ENCODE measurements at regions not wholly inside any gene's neighbourhood (a gene's known extent, or its start where the extent isn't known, plus 50 kb on each side); places are given as distances from the start of the nearest gene placed in this dataset.

- peaks cover 0 to 3% (median 0%) of the 10 kb centered on the region in 4 donors for H3K9me3 ChIP-seq (ENCODE audit: control insufficient read depth in 4 of 4, insufficient read depth in 3 of 4, low read length in 3 of 4)
- no peak overlapping the region for H3K27ac ChIP-seq (ENCODE audit: low read depth in 1 of 2, low read length in 1 of 2)
- no peak for TF ChIP-seq CTCF (IDR thresholded peaks at IDR 0.05; ENCODE audit: control extremely low read depth, extremely low read depth)
- no peaks in the 10 kb centered on the region for H3K36me3 ChIP-seq (ENCODE audit: control insufficient read depth in 4 of 4, insufficient read depth in 4 of 4, low read length in 4 of 4)
- DNase-seq (no peak), ATAC-seq (ENCODE audit: insufficient read depth, low FRiP score) (no peak)
- no peak overlapping the region for H3K9ac ChIP-seq (ENCODE audit: insufficient read depth in 1 of 2, low read length in 2 of 2)
- no peaks in the 10 kb centered on the region for H3K4me1 ChIP-seq (ENCODE audit: control insufficient read depth in 5 of 5, insufficient read depth in 5 of 5, low read length in 5 of 5)
- H3K27me3 ChIP-seq (ENCODE audit: control insufficient read depth in 3 of 3, insufficient read depth in 3 of 3, low read length in 2 of 3), result no peaks in the 10 kb centered on the region
- H3K4me3 ChIP-seq, result no peak overlapping the region
- 61 to 67% methylated on average over 7 of the region's 7 CpGs for WGBS, 2 donors
Measured at GRCh38 chr2:80896576-80896975, 592.0 kb upstream of the LRRTM1 start.

- Histone ChIP-seq H3K9ac (ENCODE audit: insufficient read depth in 1 of 2, low read length in 2 of 2) (no peak overlapping the region), H3K9me3 (ENCODE audit: control insufficient read depth in 4 of 4, insufficient read depth in 3 of 4, low read length in 3 of 4) (peaks cover 0 to 3% (median 0%) of the 10 kb centered on the region in 4 donors), H3K4me1 (ENCODE audit: control insufficient read depth in 5 of 5, insufficient read depth in 5 of 5, low read length in 5 of 5) (no peaks in the 10 kb centered on the region), H3K27ac (ENCODE audit: low read depth in 1 of 2, low read length in 1 of 2) (no peak overlapping the region), H3K27me3 (ENCODE audit: control insufficient read depth in 3 of 3, insufficient read depth in 3 of 3, low read length in 2 of 3) (no peaks in the 10 kb centered on the region), H3K36me3 (ENCODE audit: control insufficient read depth in 4 of 4, insufficient read depth in 4 of 4, low read length in 4 of 4) (no peaks in the 10 kb centered on the region), H3K4me3 (no peak overlapping the region)
- no peak for TF ChIP-seq CTCF (IDR thresholded peaks at IDR 0.05; ENCODE audit: control extremely low read depth, extremely low read depth)
- DNase-seq, result no peak
- 80 to 83% methylated on average over 3 of the region's 3 CpGs for WGBS, 2 donors
- ATAC-seq (ENCODE audit: insufficient read depth, low FRiP score), result no peak
Measured at GRCh38 chr2:80894486-80894885, 589.9 kb upstream of the LRRTM1 start.

- DNase-seq, result no peak
- H3K9ac ChIP-seq (ENCODE audit: insufficient read depth in 1 of 2, low read length in 2 of 2), result no peak overlapping the region
Measured at GRCh38 chr2:80893711-80894110, 589.2 kb upstream of the LRRTM1 start.

More at GRCh38 chr2:80893711-80894110, 589.2 kb upstream of the LRRTM1 start:
- no peak for TF ChIP-seq CTCF (IDR thresholded peaks at IDR 0.05; ENCODE audit: control extremely low read depth, extremely low read depth)
- Histone ChIP-seq H3K27ac (ENCODE audit: low read depth in 1 of 2, low read length in 1 of 2) (no peak overlapping the region), H3K4me3 (no peak overlapping the region), H3K27me3 (ENCODE audit: control insufficient read depth in 3 of 3, insufficient read depth in 3 of 3, low read length in 2 of 3) (no peaks in the 10 kb centered on the region), H3K4me1 (ENCODE audit: control insufficient read depth in 5 of 5, insufficient read depth in 5 of 5, low read length in 5 of 5) (no peaks in the 10 kb centered on the region), H3K36me3 (ENCODE audit: control insufficient read depth in 4 of 4, insufficient read depth in 4 of 4, low read length in 4 of 4) (no peaks in the 10 kb centered on the region), H3K9me3 (ENCODE audit: control insufficient read depth in 4 of 4, insufficient read depth in 3 of 4, low read length in 3 of 4) (peaks cover 0 to 3% (median 0%) of the 10 kb centered on the region in 4 donors)
- no peak for ATAC-seq (ENCODE audit: insufficient read depth, low FRiP score)
- 68 to 69% methylated on average over 2 of the region's 2 CpGs for WGBS, 2 donors
